ENCODE measurements at regions not wholly inside any gene's neighbourhood (a gene's known extent, or its start where the extent isn't known, plus 50 kb on each side); places are given as distances from the start of the nearest gene placed in this dataset.

- DNase-seq (ENCODE audit: low spot score) = no peak
- H3K4me1 ChIP-seq (ENCODE audit: insufficient read depth, low read length, poor library complexity, severe bottlenecking) = no peaks in the 10 kb centered on the region
- CTCF ChIA-PET (ENCODE audit: unreplicated experiment) = no interaction called here
- H3K4me2 ChIP-seq (ENCODE audit: low read length) = no peak overlapping the region
- H3K79me2 ChIP-seq (ENCODE audit: insufficient read depth, low read depth, low read length) = no peaks in the 10 kb centered on the region
- H3K27ac ChIP-seq (ENCODE audit: low read depth, low read length, poor library complexity, severe bottlenecking) = no peak overlapping the region
- no peaks in the 10 kb centered on the region for H3K9me2 ChIP-seq (ENCODE audit: insufficient read depth, low read length)
- H4K20me1 ChIP-seq (ENCODE audit: insufficient read depth, low read length) = no peaks in the 10 kb centered on the region
- no TSS peak for BruUV-seq (replicated peaks)
- no peaks in the 10 kb centered on the region for H3K36me3 ChIP-seq (ENCODE audit: insufficient read depth, low read length)
- POLR2A ChIA-PET = interaction anchor here (0.6 to 0.7 kb wide), 2 partner anchors 113 to 124 kb away, joined by 3 read pairs; no protein-coding TSS in a partner anchor
- TF ChIP-seq, protein P1, sequence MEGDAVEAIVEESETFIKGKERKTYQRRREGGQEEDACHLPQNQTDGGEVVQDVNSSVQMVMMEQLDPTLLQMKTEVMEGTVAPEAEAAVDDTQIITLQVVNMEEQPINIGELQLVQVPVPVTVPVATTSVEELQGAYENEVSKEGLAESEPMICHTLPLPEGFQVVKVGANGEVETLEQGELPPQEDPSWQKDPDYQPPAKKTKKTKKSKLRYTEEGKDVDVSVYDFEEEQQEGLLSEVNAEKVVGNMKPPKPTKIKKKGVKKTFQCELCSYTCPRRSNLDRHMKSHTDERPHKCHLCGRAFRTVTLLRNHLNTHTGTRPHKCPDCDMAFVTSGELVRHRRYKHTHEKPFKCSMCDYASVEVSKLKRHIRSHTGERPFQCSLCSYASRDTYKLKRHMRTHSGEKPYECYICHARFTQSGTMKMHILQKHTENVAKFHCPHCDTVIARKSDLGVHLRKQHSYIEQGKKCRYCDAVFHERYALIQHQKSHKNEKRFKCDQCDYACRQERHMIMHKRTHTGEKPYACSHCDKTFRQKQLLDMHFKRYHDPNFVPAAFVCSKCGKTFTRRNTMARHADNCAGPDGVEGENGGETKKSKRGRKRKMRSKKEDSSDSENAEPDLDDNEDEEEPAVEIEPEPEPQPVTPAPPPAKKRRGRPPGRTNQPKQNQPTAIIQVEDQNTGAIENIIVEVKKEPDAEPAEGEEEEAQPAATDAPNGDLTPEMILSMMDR (conservative IDR thresholded peaks at IDR 0.05; ENCODE audit: low read length) = no peak
- no peak for TF ChIP-seq EZH2phosphoT487 (IDR thresholded peaks at IDR 0.05; ENCODE audit: borderline replicate concordance, low read depth, low read length)
- no peaks in the 10 kb centered on the region for H3K9me3 ChIP-seq (ENCODE audit: low read length)
- no peak overlapping the region for H2AFZ ChIP-seq (ENCODE audit: low read length)
- intact Hi-C loops (cut with micrococcal nuclease; ENCODE audit: unreplicated experiment) = no loop called here
- H3K4me3 ChIP-seq (ENCODE audit: low read depth, low read length, poor library complexity, severe bottlenecking) = no peak overlapping the region
Measured at GRCh38 chr5:118279540-118280294, 708.6 kb downstream of the DTWD2 start.

DNA sequence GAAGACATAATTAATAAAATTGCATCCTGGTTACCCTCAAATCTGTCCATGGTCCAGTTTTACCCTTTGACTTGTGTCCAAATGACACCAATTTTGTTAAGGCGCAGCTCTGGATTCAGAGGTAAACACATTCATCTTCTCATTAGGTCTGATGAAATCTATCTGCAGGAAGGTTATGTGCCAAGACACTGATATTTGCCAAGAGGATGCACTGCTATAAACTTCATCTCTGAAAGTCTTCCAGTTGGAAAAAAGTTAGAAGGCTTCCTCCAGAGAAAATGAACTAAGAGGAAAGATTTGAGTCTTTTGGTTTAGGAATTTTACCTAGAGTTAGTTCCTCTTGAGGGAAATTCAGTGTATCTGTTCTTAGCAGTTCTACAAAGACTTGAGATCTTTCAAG is 717.8 kb downstream of the DTWD2 start:
- no peak for DNase-seq (ENCODE audit: low spot score)
- Histone ChIP-seq H2AFZ (ENCODE audit: low read length) (no peak overlapping the region), H3K4me3 (ENCODE audit: low read depth, low read length, poor library complexity, severe bottlenecking) (no peak overlapping the region), H3K4me2 (ENCODE audit: low read length) (no peak overlapping the region), H4K20me1 (ENCODE audit: insufficient read depth, low read length) (no peaks in the 10 kb centered on the region), H3K79me2 (ENCODE audit: insufficient read depth, low read depth, low read length) (no peaks in the 10 kb centered on the region), H3K9me2 (ENCODE audit: insufficient read depth, low read length) (no peaks in the 10 kb centered on the region), H3K4me1 (ENCODE audit: insufficient read depth, low read length, poor library complexity, severe bottlenecking) (no peaks in the 10 kb centered on the region), H3K9me3 (ENCODE audit: low read length) (no peaks in the 10 kb centered on the region), H3K27ac (ENCODE audit: low read depth, low read length, poor library complexity, severe bottlenecking) (no peak overlapping the region), H3K36me3 (ENCODE audit: insufficient read depth, low read length) (no peaks in the 10 kb centered on the region)
- ChIA-PET POLR2A (no interaction called here), CTCF (ENCODE audit: unreplicated experiment) (no interaction called here)
- intact Hi-C loops (cut with micrococcal nuclease; ENCODE audit: unreplicated experiment) = no loop called here
- TF ChIP-seq EZH2phosphoT487 (IDR thresholded peaks at IDR 0.05; ENCODE audit: borderline replicate concordance, low read depth, low read length) = no peak
- TF ChIP-seq, protein P1 (conservative IDR thresholded peaks at IDR 0.05; ENCODE audit: low read length) = no peak
- no TSS peak for BruUV-seq (replicated peaks)

DNA sequence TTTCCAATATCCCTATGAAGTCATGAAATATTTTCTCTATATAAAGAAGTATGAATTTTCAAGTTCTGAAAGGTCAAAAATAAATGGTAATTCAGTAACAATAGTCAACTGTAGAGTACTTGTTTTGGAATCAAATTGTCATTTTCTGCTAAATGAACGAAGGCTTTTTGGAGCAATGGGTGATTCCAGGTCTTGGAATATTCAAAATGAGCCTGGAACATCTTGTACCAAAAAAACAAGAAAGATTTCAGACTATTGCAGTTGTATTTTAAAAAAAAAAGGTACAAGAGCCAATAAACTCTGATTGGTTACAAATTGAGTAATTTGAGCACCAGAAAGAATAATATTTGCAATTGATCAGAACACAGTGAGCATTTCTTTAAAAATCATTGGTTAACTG is 730.1 kb downstream of the DTWD2 start:
- CTCF ChIA-PET (ENCODE audit: unreplicated experiment) = no interaction called here
- Histone ChIP-seq H3K79me2 (ENCODE audit: insufficient read depth, low read depth, low read length) (no peaks in the 10 kb centered on the region), H2AFZ (ENCODE audit: low read length) (peak overlapping the region; percentile 49; the same call in 1 of the 2 replicates), H3K27ac (ENCODE audit: low read depth, low read length, poor library complexity, severe bottlenecking) (no peak overlapping the region), H4K20me1 (ENCODE audit: insufficient read depth, low read length) (no peaks in the 10 kb centered on the region), H3K9me2 (ENCODE audit: insufficient read depth, low read length) (no peaks in the 10 kb centered on the region), H3K36me3 (ENCODE audit: insufficient read depth, low read length) (no peaks in the 10 kb centered on the region), H3K9me3 (ENCODE audit: low read length) (no peaks in the 10 kb centered on the region), H3K4me1 (ENCODE audit: insufficient read depth, low read length, poor library complexity, severe bottlenecking) (no peaks in the 10 kb centered on the region), H3K4me2 (ENCODE audit: low read length) (no peak overlapping the region), H3K4me3 (ENCODE audit: low read depth, low read length, poor library complexity, severe bottlenecking) (no peak overlapping the region)
- no peak for DNase-seq (ENCODE audit: low spot score)
- intact Hi-C loops (cut with micrococcal nuclease; ENCODE audit: unreplicated experiment) = no loop called here
- BruUV-seq (replicated peaks) = no TSS peak
- TF ChIP-seq, protein P1 (conservative IDR thresholded peaks at IDR 0.05; ENCODE audit: low read length) = no peak
- no peak for TF ChIP-seq EZH2phosphoT487 (IDR thresholded peaks at IDR 0.05; ENCODE audit: borderline replicate concordance, low read depth, low read length)
- POLR2A ChIA-PET = no interaction called here
